ENCODE measurements at regions not wholly inside any gene's neighbourhood (a gene's known extent, or its start where the extent isn't known, plus 50 kb on each side); places are given as distances from the start of the nearest gene placed in this dataset.

GRCh38 chr12:4003576-4003975 lies 130.4 kb upstream of the PARP11 start (continued):
- no peak for TF ChIP-seq ETV6 (conservative IDR thresholded peaks at IDR 0.05 in 1 of 2, IDR thresholded peaks at IDR 0.05 in 1 of 2; ENCODE audit: borderline replicate concordance in 1 of 2, low read depth in 1 of 2)
- TF ChIP-seq SREBF2 (IDR thresholded peaks at IDR 0.05; ENCODE audit: low read length): no peak
- TF ChIP-seq RAD51 (IDR thresholded peaks at IDR 0.05): no peak
- TF ChIP-seq ZBTB4 (CRISPR knock-in tag; IDR thresholded peaks at IDR 0.05): no peak
- TF ChIP-seq SRF (IDR thresholded peaks at IDR 0.05; ENCODE audit: low read depth in 2 of 2, low read length in 2 of 2): no peak
- no peak for TF ChIP-seq SIN3A (IDR thresholded peaks at IDR 0.05; ENCODE audit: low read depth, low read length)
- no peak for TF ChIP-seq NFXL1 (IDR thresholded peaks at IDR 0.05; ENCODE audit: borderline replicate concordance)
- TF ChIP-seq KLF5 (IDR thresholded peaks at IDR 0.05; ENCODE audit: partially characterized antibody): no peak
- TF ChIP-seq NKRF (conservative IDR thresholded peaks at IDR 0.05): no peak
- TF ChIP-seq CEBPB (IDR thresholded peaks at IDR 0.05; ENCODE audit: borderline replicate concordance in 1 of 2, low read depth in 2 of 2, low read length in 2 of 2): no peak
- no peak for TF ChIP-seq MEF2A (IDR thresholded peaks at IDR 0.05; ENCODE audit: insufficient read depth, low read depth, low read length)
